DND-41 (cell line): ENCODE measurements at regions not wholly inside any gene's neighbourhood (a gene's known extent, or its start where the extent isn't known, plus 50 kb on each side); places are given as distances from the start of the nearest gene placed in this dataset.

ENCODE experiments used
- EZH2 ChIP-seq: IDR thresholded peaks from 3 replicates; pipeline ENCODE4 v1.6.1; 2012; ENCODE audit warnings: borderline replicate concordance, low read depth, mild to moderate bottlenecking, moderate library complexity, low read length, inconsistent platforms; ENCODE audit not compliant: severe bottlenecking
- TF ChIP-seq, protein P1 (sequence below): IDR thresholded peaks from 2 replicates; pipeline ENCODE4 v1.5.1; 2012; ENCODE audit warnings: borderline replicate concordance, low read length, moderate library complexity, mild to moderate bottlenecking; ENCODE audit not compliant: poor library complexity, severe bottlenecking; ENCODE audit errors: extremely low read depth

DNA sequence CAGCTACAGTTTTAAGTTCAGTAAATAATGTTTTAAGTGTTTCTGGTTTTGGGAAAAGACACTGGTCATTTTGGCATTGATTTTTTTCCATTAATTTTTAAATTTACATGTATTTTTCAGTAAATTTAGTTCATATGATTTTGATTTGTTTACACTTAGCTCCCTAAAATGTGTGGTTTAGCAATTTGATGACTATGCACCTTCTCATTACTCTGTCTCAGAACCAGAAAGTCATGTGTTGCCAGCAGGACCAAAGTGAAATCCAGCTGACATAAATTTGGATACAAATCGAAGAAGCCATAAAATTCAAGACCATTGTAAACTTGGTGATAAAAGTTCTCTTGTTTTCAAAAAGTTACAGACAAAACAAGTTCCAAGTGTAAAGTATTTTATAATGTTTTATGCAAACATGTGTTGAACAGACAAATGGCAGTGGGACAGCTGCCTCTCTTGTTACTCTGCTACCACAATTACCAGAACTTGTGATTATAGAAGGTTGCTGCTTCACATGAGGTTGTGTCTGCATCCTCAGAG lies 354.8 kb downstream of the NR2F1-AS1 start:
- TF ChIP-seq, protein P1, sequence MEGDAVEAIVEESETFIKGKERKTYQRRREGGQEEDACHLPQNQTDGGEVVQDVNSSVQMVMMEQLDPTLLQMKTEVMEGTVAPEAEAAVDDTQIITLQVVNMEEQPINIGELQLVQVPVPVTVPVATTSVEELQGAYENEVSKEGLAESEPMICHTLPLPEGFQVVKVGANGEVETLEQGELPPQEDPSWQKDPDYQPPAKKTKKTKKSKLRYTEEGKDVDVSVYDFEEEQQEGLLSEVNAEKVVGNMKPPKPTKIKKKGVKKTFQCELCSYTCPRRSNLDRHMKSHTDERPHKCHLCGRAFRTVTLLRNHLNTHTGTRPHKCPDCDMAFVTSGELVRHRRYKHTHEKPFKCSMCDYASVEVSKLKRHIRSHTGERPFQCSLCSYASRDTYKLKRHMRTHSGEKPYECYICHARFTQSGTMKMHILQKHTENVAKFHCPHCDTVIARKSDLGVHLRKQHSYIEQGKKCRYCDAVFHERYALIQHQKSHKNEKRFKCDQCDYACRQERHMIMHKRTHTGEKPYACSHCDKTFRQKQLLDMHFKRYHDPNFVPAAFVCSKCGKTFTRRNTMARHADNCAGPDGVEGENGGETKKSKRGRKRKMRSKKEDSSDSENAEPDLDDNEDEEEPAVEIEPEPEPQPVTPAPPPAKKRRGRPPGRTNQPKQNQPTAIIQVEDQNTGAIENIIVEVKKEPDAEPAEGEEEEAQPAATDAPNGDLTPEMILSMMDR: no peak
- TF ChIP-seq EZH2: no peak
